ENCODE measurements at regions not wholly inside any gene's neighbourhood (a gene's known extent, or its start where the extent isn't known, plus 50 kb on each side); places are given as distances from the start of the nearest gene placed in this dataset.

GRCh38 chr1:20423169-20423795 lies 62.7 kb downstream of the CAMK2N1 start:
- TF ChIP-seq, protein P1, sequence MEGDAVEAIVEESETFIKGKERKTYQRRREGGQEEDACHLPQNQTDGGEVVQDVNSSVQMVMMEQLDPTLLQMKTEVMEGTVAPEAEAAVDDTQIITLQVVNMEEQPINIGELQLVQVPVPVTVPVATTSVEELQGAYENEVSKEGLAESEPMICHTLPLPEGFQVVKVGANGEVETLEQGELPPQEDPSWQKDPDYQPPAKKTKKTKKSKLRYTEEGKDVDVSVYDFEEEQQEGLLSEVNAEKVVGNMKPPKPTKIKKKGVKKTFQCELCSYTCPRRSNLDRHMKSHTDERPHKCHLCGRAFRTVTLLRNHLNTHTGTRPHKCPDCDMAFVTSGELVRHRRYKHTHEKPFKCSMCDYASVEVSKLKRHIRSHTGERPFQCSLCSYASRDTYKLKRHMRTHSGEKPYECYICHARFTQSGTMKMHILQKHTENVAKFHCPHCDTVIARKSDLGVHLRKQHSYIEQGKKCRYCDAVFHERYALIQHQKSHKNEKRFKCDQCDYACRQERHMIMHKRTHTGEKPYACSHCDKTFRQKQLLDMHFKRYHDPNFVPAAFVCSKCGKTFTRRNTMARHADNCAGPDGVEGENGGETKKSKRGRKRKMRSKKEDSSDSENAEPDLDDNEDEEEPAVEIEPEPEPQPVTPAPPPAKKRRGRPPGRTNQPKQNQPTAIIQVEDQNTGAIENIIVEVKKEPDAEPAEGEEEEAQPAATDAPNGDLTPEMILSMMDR (IDR thresholded peaks at IDR 0.05; ENCODE audit: insufficient read depth, low read length, poor library complexity, severe bottlenecking), result no peak
- TF ChIP-seq EZH2phosphoT487 (conservative IDR thresholded peaks at IDR 0.05; ENCODE audit: low read length), result no peak

Data from SU-DHL-6 (cell line).